K562 (cell line): ENCODE measurements at regions not wholly inside any gene's neighbourhood (a gene's known extent, or its start where the extent isn't known, plus 50 kb on each side); places are given as distances from the start of the nearest gene placed in this dataset.

Experiments used
- CREB1 ChIP-seq, 2 experiments: sonication (generic) in 1 of 2; formaldehyde crosslinking in 1 of 2; IDR thresholded peaks; 2 replicates each; pipeline versions ENCODE4 v1.6.1 to v1.8.0; 2012 to 2022; ENCODE audit warnings: inconsistent platforms in 1 of 2, mild to moderate bottlenecking in 1 of 2, missing genetic modification reagents in 1 of 2, moderate library complexity in 1 of 2
- DPF2 ChIP-seq: fragments of 450-650 bp; IDR thresholded peaks from 2 replicates; pipeline ENCODE4 v1.6.1; 2016
- GABPA ChIP-seq: fragments of 200-800 bp; sonication (Bioruptor generic); conservative IDR thresholded peaks from 2 replicates; pipeline ENCODE4 v1.6.1; 2016; ENCODE audit warnings: low read depth, missing genetic modification characterization, missing compliant biosample characterization
- HDAC6 ChIP-seq: IDR thresholded peaks from 2 replicates; pipeline ENCODE4 v1.6.1; 2012; ENCODE audit warnings: low read depth, mild to moderate bottlenecking, control low read depth, inconsistent platforms, low read length, moderate library complexity
- MCM5 ChIP-seq: fragments of 450-650 bp; IDR thresholded peaks from 2 replicates; pipeline ENCODE4 v1.6.1; 2016; ENCODE audit warnings: low read depth
- NR0B1 ChIP-seq: fragments of 450-650 bp; IDR thresholded peaks from one replicate; pipeline ENCODE4 v1.6.1; 2018; ENCODE audit warnings: mild to moderate bottlenecking, moderate library complexity; ENCODE audit not compliant: partially characterized antibody
- OTX1 ChIP-seq: fragments of 450-650 bp; formaldehyde crosslinking; IDR thresholded peaks from 2 replicates; pipeline ENCODE4 v1.4.0; 2022; ENCODE audit warnings: mild to moderate bottlenecking
- PCBP1 ChIP-seq: fragments of 200-400 bp; formaldehyde crosslinking; IDR thresholded peaks from 2 replicates; pipeline ENCODE4 v1.6.1; 2018; ENCODE audit warnings: mild to moderate bottlenecking, low read depth, low read length; ENCODE audit not compliant: poor library complexity, severe bottlenecking
- RNF219 ChIP-seq: fragments of 250-450 bp; sonication (Bioruptor Pico); IDR thresholded peaks from 2 replicates; pipeline ENCODE4 v1.5.0; 2022; ENCODE audit warnings: mild to moderate bottlenecking
- SIX5 ChIP-seq, 2 experiments: IDR thresholded peaks; 2 replicates each; pipeline ENCODE4 v1.6.1; 2011; ENCODE audit warnings: low read length in 2 of 2, borderline replicate concordance in 1 of 2, low read depth in 1 of 2, mild to moderate bottlenecking in 1 of 2, moderate library complexity in 1 of 2; ENCODE audit not compliant: insufficient read depth in 1 of 2
- SREBF2 ChIP-seq: sonication (generic); formaldehyde crosslinking; IDR thresholded peaks from 2 replicates; pipeline ENCODE4 v1.4.0; 2020; ENCODE audit warnings: mild to moderate bottlenecking, missing genetic modification reagents
- TEAD4 ChIP-seq, 2 experiments: sonication (generic) in 1 of 2; formaldehyde crosslinking in 1 of 2; IDR thresholded peaks; 2 replicates each; pipeline versions ENCODE4 v1.6.1 to v1.8.0; 2012 to 2022; ENCODE audit warnings: borderline replicate concordance in 1 of 2, inconsistent platforms in 1 of 2, low read length in 1 of 2, mild to moderate bottlenecking in 1 of 2, missing genetic modification reagents in 1 of 2
- ZBTB17 ChIP-seq: fragments of 450-650 bp; formaldehyde crosslinking; IDR thresholded peaks from 2 replicates; pipeline ENCODE4 v1.4.0; 2020; ENCODE audit warnings: mild to moderate bottlenecking
- ZEB2 ChIP-seq: fragments of 450-650 bp; IDR thresholded peaks from 2 replicates; pipeline ENCODE4 v1.6.1; 2016
- ZNF274 ChIP-seq: IDR thresholded peaks from 2 replicates; pipeline ENCODE4 v1.6.1; 2011; ENCODE audit warnings: low read depth, mild to moderate bottlenecking, low read length, moderate library complexity, borderline replicate concordance
- ZNF395 ChIP-seq: fragments of 200-800 bp; sonication (Bioruptor generic); IDR thresholded peaks from 2 replicates; pipeline ENCODE4 v1.6.1; 2017; ENCODE audit warnings: missing genetic modification characterization, missing compliant biosample characterization
- TF ChIP-seq, protein P1 (sequence below): fragments of 200-400 bp; formaldehyde crosslinking; IDR thresholded peaks from 2 replicates; pipeline ENCODE4 v1.6.1; 2017; ENCODE audit warnings: mild to moderate bottlenecking, low read depth, low read length, moderate library complexity
- TF ChIP-seq, protein P2 (sequence below): fragments of 250-450 bp; sonication (Bioruptor Pico); IDR thresholded peaks from 2 replicates; pipeline ENCODE4 v1.4.0; 2020

DNA sequence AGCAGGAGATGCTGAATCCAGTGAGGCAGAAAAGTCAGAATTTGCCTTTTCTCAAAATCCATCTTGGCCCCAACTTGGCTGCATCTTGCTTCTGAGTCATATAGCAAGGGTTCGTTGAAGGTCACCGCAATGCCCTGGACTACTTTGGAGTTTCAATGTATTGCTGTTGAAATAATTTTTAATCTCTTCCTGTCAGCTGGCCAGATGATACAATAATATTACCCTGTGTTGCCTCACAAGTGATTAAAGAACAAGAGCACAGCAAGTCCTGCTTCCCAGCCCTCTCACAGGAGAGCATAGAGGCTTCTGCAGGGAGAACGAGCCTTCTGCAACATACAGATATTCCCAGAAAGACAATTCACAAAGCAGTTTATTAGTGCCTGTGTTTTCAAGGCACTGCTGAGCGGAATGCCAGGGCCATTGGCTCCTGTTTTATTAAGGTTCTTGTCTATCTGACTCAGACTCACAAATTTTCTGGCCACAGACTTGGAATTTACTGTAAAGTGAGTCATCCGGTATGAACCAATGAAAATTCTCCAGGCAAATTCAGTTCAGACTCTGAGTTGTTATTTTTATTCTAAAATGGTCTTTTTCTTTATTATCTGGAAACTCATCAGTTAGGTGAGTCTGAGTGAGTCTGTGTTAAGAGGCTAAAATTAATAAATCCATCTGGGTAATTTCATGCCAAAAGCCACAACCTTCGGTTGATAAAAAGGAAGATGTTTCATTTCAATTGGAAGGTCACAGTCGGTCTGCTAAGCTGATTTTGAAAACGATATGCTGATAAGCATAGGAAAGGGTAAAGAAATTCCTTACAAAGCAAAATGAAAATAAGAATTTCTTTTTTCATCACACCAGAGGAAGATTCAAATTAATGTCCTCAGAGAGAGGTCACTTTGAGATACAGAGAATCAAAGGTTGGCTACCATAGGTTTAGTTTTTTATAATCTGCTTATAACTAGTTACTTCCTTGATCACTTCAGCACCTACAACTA, 289.4 kb upstream of the STXBP5 start (continued):
- TF ChIP-seq CREB1 (IDR thresholded peaks at IDR 0.05) (0 out of 2 replicates have a peak, but pooled peaks have one; percentile 12), CREB1 (CRISPR knock-in tag; IDR thresholded peaks at IDR 0.05) (no peak), ZBTB17 (CRISPR knock-in tag) (no peak), GABPA (tag) (no peak; the same call in none of the 2 replicates), PCBP1 (no peak), ZNF274 (no peak), ZNF395 (CRISPR knock-in tag) (no peak), SIX5 (IDR thresholded peaks at IDR 0.05; ENCODE audit: borderline replicate concordance in 1 of 2, insufficient read depth in 1 of 2, low read depth in 1 of 2, low read length in 2 of 2) (no peak), RNF219 (CRISPR knock-in tag) (peak; percentile 41; the same call in 1 of the 2 replicates), SREBF2 (CRISPR knock-in tag) (no peak), OTX1 (CRISPR knock-in tag) (no peak), DPF2 (peak; percentile 83), HDAC6 (no peak), TEAD4 (IDR thresholded peaks at IDR 0.05; ENCODE audit: low read length) (peak; percentile 81), TEAD4 (CRISPR knock-in tag; IDR thresholded peaks at IDR 0.05; ENCODE audit: borderline replicate concordance) (no peak), MCM5 (no peak), NR0B1 (no peak), ZEB2 (no peak)
- TF ChIP-seq, protein P1, sequence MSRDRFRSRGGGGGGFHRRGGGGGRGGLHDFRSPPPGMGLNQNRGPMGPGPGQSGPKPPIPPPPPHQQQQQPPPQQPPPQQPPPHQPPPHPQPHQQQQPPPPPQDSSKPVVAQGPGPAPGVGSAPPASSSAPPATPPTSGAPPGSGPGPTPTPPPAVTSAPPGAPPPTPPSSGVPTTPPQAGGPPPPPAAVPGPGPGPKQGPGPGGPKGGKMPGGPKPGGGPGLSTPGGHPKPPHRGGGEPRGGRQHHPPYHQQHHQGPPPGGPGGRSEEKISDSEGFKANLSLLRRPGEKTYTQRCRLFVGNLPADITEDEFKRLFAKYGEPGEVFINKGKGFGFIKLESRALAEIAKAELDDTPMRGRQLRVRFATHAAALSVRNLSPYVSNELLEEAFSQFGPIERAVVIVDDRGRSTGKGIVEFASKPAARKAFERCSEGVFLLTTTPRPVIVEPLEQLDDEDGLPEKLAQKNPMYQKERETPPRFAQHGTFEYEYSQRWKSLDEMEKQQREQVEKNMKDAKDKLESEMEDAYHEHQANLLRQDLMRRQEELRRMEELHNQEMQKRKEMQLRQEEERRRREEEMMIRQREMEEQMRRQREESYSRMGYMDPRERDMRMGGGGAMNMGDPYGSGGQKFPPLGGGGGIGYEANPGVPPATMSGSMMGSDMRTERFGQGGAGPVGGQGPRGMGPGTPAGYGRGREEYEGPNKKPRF, result no peak
- TF ChIP-seq, protein P2, sequence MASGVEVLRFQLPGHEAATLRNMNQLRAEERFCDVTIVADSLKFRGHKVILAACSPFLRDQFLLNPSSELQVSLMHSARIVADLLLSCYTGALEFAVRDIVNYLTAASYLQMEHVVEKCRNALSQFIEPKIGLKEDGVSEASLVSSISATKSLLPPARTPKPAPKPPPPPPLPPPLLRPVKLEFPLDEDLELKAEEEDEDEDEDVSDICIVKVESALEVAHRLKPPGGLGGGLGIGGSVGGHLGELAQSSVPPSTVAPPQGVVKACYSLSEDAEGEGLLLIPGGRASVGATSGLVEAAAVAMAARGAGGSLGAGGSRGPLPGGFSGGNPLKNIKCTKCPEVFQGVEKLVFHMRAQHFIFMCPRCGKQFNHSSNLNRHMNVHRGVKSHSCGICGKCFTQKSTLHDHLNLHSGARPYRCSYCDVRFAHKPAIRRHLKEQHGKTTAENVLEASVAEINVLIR, result no peak
